ENCODE measurements at regions not wholly inside any gene's neighbourhood (a gene's known extent, or its start where the extent isn't known, plus 50 kb on each side); places are given as distances from the start of the nearest gene placed in this dataset.
A peak's percentile ranks its signal among the peaks of the same experiment; 100 is the strongest.

DNA sequence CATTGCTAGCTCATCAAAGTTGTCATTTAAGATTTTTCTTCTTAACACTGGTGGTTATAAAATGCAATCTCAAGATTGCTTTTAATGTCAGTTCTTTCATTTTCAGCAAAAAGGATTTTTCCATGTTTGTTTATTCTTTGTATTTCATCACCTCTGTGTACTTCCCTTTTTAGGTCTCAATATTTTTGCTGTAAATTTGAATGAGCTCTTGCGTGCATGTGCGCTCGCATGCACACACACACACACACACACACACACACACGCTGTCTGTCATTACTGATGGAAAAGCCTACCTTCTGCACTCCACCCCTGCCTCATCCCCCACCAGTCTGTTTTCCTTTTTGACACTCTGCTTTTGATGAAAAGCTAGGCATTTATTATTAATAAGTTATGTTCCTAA is 85.3 kb upstream of the FYN start:
- no peak for DNase-seq
- H3K9me3 ChIP-seq (replicated peaks): peaks cover 3% of the 10 kb centered on the region
- intact Hi-C loops (cut with micrococcal nuclease): no loop called here
- H3K36me3 ChIP-seq: no peaks in the 10 kb centered on the region
- TF ChIP-seq, protein P1, sequence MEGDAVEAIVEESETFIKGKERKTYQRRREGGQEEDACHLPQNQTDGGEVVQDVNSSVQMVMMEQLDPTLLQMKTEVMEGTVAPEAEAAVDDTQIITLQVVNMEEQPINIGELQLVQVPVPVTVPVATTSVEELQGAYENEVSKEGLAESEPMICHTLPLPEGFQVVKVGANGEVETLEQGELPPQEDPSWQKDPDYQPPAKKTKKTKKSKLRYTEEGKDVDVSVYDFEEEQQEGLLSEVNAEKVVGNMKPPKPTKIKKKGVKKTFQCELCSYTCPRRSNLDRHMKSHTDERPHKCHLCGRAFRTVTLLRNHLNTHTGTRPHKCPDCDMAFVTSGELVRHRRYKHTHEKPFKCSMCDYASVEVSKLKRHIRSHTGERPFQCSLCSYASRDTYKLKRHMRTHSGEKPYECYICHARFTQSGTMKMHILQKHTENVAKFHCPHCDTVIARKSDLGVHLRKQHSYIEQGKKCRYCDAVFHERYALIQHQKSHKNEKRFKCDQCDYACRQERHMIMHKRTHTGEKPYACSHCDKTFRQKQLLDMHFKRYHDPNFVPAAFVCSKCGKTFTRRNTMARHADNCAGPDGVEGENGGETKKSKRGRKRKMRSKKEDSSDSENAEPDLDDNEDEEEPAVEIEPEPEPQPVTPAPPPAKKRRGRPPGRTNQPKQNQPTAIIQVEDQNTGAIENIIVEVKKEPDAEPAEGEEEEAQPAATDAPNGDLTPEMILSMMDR (IDR thresholded peaks at IDR 0.05; ENCODE audit: borderline replicate concordance): no peak
- peaks cover 23% of the 10 kb centered on the region for H3K27me3 ChIP-seq (ENCODE audit: low read depth)
- no peak overlapping the region for H3K27ac ChIP-seq (replicated peaks)
- no peak overlapping the region for H3K4me3 ChIP-seq
- no peaks in the 10 kb centered on the region for H3K4me1 ChIP-seq

DNA sequence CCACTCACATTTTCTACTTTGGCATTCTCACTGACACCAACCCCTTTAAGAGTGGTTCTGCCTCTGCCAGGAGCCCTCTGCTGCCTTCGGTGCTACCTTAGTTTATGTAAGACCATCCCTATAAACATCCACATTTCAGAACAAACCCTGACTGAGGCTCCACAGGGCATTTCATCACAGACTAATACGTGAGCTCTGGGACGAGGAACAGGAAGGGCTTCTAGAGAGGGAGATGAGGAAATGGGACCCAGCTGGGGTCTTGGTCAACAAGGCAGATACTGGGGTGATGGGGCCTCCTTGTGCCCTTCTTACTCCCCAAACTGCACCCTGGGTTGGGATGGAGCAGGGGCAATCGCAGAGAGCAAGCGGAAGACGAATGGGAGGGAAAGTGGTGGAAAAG is 86.5 kb upstream of the FYN start:
- peaks cover 3% of the 10 kb centered on the region for H3K9me3 ChIP-seq (replicated peaks)
- TF ChIP-seq, protein P1 (IDR thresholded peaks at IDR 0.05; ENCODE audit: borderline replicate concordance): no peak
- H3K4me3 ChIP-seq: no peak overlapping the region
- no peak for DNase-seq
- H3K27ac ChIP-seq (replicated peaks): no peak overlapping the region
- H3K36me3 ChIP-seq: no peaks in the 10 kb centered on the region
- peaks cover 23% of the 10 kb centered on the region for H3K27me3 ChIP-seq (ENCODE audit: low read depth)
- H3K4me1 ChIP-seq: no peaks in the 10 kb centered on the region
- intact Hi-C loops (cut with micrococcal nuclease): no loop called here

DNA sequence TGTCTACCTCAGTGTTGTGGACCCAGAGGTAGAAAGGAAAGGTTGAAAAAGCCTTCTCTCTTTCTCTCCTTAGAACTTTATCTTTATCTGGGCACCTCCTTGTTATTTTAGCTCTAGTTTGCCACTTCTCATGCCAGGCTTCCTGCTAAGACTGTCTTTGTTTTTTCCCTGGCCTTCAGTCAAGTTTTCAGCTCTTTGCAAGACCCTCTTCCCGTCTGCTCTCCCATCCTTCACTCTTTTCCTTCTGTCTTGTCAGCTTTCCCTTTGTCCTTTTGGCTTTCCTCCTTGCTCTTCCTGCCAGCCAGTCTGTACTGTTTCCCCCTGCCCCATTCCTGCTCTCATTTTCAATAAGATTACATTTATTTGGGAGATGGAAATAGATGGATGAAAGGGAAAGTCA is 86.8 kb upstream of the CCN6 start:
- DNase-seq: no peak
- no peaks in the 10 kb centered on the region for H3K27me3 ChIP-seq (ENCODE audit: low read depth)
- H3K4me1 ChIP-seq: no peaks in the 10 kb centered on the region
- H3K36me3 ChIP-seq: no peaks in the 10 kb centered on the region
- H3K4me3 ChIP-seq: no peak overlapping the region
- TF ChIP-seq, protein P1 (IDR thresholded peaks at IDR 0.05; ENCODE audit: borderline replicate concordance): no peak
- intact Hi-C loops (cut with micrococcal nuclease): no loop called here
- no peak overlapping the region for H3K27ac ChIP-seq (replicated peaks)
- H3K9me3 ChIP-seq (replicated peaks): no peaks in the 10 kb centered on the region

DNA sequence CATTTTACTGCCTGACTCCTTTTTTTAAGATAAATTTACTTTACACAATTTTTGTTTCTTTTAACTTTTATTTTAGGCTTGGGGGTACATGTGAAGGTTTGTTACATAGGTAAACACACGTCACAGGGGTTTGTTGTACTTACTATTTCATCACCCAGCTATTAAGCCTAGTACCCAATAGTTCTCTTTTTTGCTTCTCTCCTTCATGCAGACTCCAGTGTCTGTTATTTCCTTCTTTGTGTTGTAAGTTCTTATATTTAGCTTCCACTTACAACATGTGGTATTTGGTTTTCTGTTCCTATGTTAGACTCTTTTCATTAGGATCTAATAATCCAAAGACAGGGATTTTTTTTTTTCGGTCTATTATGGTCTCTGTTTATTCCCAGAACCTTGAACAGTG is 83.5 kb upstream of the CCN6 start:
- TF ChIP-seq, protein P1 (IDR thresholded peaks at IDR 0.05; ENCODE audit: borderline replicate concordance): no peak
- Histone ChIP-seq H3K27ac (replicated peaks) (no peak overlapping the region), H3K27me3 (ENCODE audit: low read depth) (no peaks in the 10 kb centered on the region)

DNA sequence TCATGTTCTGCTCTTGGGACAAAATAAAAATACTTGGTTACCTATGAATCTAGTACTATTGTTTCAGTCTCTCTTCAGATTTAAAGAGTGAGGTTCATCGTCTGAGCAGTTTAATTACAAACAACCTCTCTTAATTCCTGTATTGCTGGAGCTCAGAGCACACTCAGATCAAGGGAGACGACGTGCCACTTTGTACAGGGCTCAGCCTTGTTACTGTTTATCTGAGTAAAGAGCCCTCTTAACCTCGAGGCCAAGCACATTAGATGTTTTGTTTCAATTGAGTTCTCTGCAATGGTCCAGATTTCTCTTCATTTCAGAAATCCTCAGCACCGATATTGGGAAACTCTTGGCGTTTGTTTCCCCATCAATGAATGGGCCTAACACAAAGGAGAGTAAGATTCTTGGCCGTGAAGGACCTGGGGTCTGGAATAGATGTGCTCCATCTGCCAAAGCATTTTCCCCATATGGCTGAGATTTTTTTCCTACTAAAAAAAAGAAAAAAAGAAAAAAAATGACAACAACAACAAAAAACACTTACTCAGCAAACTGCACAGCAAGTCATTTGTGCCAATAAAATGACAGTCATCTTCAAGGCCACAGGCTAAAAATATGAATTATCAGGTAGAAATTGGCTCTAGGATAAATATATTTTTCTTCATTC is 82.6 kb upstream of the CCN6 start:
- intact Hi-C loops (cut with micrococcal nuclease): no loop called here
- Histone ChIP-seq H3K36me3 (no peaks in the 10 kb centered on the region), H3K4me1 (peaks cover 17% of the 10 kb centered on the region), H3K27me3 (ENCODE audit: low read depth) (no peaks in the 10 kb centered on the region), H3K4me3 (no peak overlapping the region), H3K9me3 (replicated peaks) (no peaks in the 10 kb centered on the region), H3K27ac (replicated peaks) (peak overlapping the region; percentile 76)
- DNase-seq: no peak
- TF ChIP-seq, protein P1 (IDR thresholded peaks at IDR 0.05; ENCODE audit: borderline replicate concordance): no peak

More for the DNA sequence above, 83.5 kb upstream of the CCN6 start:
- Histone ChIP-seq H3K36me3 (no peaks in the 10 kb centered on the region), H3K4me3 (no peak overlapping the region), H3K4me1 (peaks cover 17% of the 10 kb centered on the region), H3K9me3 (replicated peaks) (no peaks in the 10 kb centered on the region)
- DNase-seq: no peak
- intact Hi-C loops (cut with micrococcal nuclease): no loop called here
